DND-41 (cell line): ENCODE measurements at regions not wholly inside any gene's neighbourhood (a gene's known extent, or its start where the extent isn't known, plus 50 kb on each side); places are given as distances from the start of the nearest gene placed in this dataset.

Experiments
- EZH2 ChIP-seq: IDR thresholded peaks from 3 replicates; pipeline ENCODE4 v1.6.1; 2012; ENCODE audit warnings: borderline replicate concordance, low read depth, mild to moderate bottlenecking, moderate library complexity, low read length, inconsistent platforms; ENCODE audit not compliant: severe bottlenecking
- TF ChIP-seq, protein P1 (sequence below): IDR thresholded peaks from 2 replicates; pipeline ENCODE4 v1.5.1; 2012; ENCODE audit warnings: borderline replicate concordance, low read length, moderate library complexity, mild to moderate bottlenecking; ENCODE audit not compliant: poor library complexity, severe bottlenecking; ENCODE audit errors: extremely low read depth

DNA sequence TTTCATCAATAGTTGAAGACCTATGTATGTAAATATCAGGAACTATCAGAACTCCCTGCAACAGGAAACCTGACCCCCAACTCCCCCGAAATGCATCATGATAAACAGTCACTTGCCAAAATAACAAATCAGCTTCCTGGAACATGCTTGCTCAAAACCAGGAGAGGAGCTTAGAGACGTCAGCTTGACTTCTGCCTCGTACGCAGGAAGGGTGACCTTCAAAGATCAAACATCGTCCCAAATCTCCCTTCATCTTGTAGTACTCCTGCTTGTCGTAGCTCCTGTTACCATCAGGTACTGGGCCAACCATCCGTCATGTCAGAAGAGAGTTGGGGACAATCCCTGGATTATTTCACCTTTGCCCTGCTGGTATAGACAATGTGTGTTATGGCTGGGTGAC lies 396.1 kb downstream of the GADD45G start:
- TF ChIP-seq, protein P1, sequence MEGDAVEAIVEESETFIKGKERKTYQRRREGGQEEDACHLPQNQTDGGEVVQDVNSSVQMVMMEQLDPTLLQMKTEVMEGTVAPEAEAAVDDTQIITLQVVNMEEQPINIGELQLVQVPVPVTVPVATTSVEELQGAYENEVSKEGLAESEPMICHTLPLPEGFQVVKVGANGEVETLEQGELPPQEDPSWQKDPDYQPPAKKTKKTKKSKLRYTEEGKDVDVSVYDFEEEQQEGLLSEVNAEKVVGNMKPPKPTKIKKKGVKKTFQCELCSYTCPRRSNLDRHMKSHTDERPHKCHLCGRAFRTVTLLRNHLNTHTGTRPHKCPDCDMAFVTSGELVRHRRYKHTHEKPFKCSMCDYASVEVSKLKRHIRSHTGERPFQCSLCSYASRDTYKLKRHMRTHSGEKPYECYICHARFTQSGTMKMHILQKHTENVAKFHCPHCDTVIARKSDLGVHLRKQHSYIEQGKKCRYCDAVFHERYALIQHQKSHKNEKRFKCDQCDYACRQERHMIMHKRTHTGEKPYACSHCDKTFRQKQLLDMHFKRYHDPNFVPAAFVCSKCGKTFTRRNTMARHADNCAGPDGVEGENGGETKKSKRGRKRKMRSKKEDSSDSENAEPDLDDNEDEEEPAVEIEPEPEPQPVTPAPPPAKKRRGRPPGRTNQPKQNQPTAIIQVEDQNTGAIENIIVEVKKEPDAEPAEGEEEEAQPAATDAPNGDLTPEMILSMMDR = no peak
- no peak for TF ChIP-seq EZH2
